Upper lobe of right lung (tissue), 1 donor: ENCODE measurements at regions not wholly inside any gene's neighbourhood (a gene's known extent, or its start where the extent isn't known, plus 50 kb on each side); places are given as distances from the start of the nearest gene placed in this dataset.

ENCODE experiments used
- ATAC-seq: fragments of 200-7000 bp; cut with Tn5 transposase; one replicate; pipeline ENCODE4 v1.9.1; 2020; ENCODE audit warnings: mild to moderate bottlenecking, moderate library complexity
- DNase-seq: peaks from one replicate; pipeline ENCODE4 v3.0.0-alpha.2; 2020
- H3K27ac ChIP-seq: fragments of 200-600 bp; one replicate; pipeline ENCODE4 v1.8.0; 2022
- H3K27me3 ChIP-seq: fragments of 200-600 bp; one replicate; pipeline ENCODE4 v1.8.0; 2022; ENCODE audit warnings: mild to moderate bottlenecking
- H3K36me3 ChIP-seq: fragments of 200-600 bp; one replicate; pipeline ENCODE4 v1.8.0; 2022
- H3K4me1 ChIP-seq: fragments of 200-600 bp; one replicate; pipeline ENCODE4 v1.8.0; 2022
- H3K4me3 ChIP-seq: fragments of 200-600 bp; one replicate; pipeline ENCODE4 v1.8.0; 2022; ENCODE audit warnings: mild to moderate bottlenecking
- H3K9me3 ChIP-seq: fragments of 200-600 bp; one replicate; pipeline ENCODE4 v1.8.0; 2022
- CTCF ChIP-seq: fragments of 200-600 bp; IDR thresholded peaks from one replicate; pipeline ENCODE4 v1.8.0; 2022; ENCODE audit warnings: antibody characterized with exemption
- intact Hi-C: fragments of 100-400 bp; cut with DNase I; formaldehyde crosslinking; loops from one replicate; pipeline ENCODE4 v1.11.0; 2022
- donor health status: DM: no; HTN: yes; CAD: no; lungs with severe emphysema.

DNA sequence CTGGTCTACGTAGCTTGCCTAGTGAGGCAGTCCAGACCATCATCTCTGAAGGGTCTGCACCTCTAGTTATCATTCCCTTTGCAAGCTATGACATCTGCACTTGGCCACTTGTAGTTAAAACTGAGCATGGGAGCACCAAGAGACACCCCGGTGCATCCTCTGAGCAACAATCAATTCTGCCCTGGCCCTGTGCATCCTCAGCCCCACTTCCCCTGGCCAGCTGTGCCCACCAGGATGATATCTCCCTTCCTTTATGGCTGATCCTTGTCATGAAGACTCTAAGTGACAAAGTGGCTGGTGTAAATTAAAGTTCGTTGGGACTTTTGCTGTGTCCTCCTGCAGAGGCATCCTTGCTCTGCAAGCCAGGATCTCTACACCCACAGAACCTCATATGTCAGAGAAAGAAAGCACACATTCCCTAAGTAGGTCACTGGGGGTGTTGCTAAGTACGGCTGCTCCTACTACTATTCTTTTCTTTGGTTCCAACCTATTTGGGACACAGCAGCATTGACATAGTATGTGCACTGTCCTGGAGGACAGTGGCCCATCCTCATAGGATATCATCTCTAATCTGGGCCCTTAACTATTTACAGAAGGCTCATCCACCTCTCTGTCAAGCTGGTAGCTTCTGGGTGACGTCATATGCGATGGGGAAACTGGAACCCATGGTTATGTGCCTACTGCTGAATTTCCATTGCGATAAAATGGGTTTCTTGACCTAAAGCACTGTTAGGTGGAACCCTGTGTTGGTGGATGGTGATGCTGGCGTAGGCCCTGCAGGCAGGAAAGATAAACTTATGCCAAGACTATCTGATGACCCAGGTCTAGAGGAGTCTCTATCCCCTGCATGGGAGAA lies 384.3 kb upstream of the ID2 start:
- Histone ChIP-seq H3K27me3 (no peaks in the 10 kb centered on the region), H3K4me3 (no peak overlapping the region), H3K36me3 (no peaks in the 10 kb centered on the region), H3K9me3 (no peaks in the 10 kb centered on the region), H3K4me1 (peaks cover 5% of the 10 kb centered on the region), H3K27ac (no peak overlapping the region)
- ATAC-seq (no peak), DNase-seq (no peak)
- intact Hi-C loops: no loop called here
- TF ChIP-seq CTCF: no peak

GRCh38 chr2:8298783-8299182 lies 383.1 kb upstream of the ID2 start:
- Histone ChIP-seq H3K27me3 (no peaks in the 10 kb centered on the region), H3K4me1 (peaks cover 12% of the 10 kb centered on the region), H3K36me3 (no peaks in the 10 kb centered on the region), H3K27ac (no peak overlapping the region), H3K4me3 (no peak overlapping the region), H3K9me3 (no peaks in the 10 kb centered on the region)
- no peak for TF ChIP-seq CTCF
- no peak for DNase-seq
- intact Hi-C loops: no loop called here
- peak; percentile 87 for ATAC-seq

DNA sequence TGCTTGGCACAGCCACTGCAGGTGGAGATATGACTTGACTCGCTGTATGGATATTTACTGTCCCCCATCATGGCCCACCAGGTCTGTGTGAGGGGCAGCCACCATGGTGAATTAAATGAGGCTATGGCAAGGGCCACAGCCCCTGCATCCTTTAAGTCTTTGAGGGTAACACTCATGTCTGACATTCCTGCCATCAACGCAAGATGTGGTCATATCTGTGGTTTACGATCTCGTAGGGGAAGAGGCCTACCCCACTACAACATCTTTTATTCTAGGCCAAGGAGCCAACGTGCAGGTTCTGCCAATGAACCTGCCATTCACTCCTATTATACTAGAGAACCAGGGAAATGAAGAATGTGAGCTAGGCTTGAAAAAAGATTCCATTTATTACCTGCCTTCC lies 381.6 kb upstream of the ID2 start:
- ATAC-seq (no peak), DNase-seq (no peak)
- Histone ChIP-seq H3K4me1 (peaks cover 12% of the 10 kb centered on the region), H3K9me3 (no peaks in the 10 kb centered on the region), H3K27ac (no peak overlapping the region), H3K27me3 (no peaks in the 10 kb centered on the region), H3K4me3 (no peak overlapping the region), H3K36me3 (no peaks in the 10 kb centered on the region)
- intact Hi-C loops: no loop called here
- TF ChIP-seq CTCF: no peak

DNA sequence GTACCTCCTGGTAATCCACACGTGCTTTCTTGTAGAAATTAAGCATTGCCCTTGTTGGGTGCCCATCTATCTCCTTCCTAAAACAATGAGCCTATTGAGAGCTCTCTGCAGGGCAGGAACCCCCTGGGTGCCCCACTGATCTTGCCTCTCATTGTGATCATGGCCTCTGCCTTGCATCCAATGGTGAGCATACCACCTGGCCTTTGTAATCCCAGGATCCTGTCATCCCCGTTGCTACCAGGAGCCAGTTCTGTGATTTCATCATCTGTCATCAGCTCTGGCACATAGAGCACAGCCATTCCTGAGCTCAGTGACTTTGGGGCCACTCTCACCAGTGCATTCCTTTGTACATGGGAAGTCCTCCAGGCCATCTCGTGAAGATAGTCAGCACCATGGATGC lies 381.0 kb upstream of the ID2 start:
- DNase-seq (no peak), ATAC-seq (no peak)
- Histone ChIP-seq H3K27me3 (no peaks in the 10 kb centered on the region), H3K36me3 (no peaks in the 10 kb centered on the region), H3K4me1 (peaks cover 12% of the 10 kb centered on the region), H3K9me3 (no peaks in the 10 kb centered on the region), H3K4me3 (no peak overlapping the region), H3K27ac (no peak overlapping the region)
- intact Hi-C loops: no loop called here
- no peak for TF ChIP-seq CTCF

DNA sequence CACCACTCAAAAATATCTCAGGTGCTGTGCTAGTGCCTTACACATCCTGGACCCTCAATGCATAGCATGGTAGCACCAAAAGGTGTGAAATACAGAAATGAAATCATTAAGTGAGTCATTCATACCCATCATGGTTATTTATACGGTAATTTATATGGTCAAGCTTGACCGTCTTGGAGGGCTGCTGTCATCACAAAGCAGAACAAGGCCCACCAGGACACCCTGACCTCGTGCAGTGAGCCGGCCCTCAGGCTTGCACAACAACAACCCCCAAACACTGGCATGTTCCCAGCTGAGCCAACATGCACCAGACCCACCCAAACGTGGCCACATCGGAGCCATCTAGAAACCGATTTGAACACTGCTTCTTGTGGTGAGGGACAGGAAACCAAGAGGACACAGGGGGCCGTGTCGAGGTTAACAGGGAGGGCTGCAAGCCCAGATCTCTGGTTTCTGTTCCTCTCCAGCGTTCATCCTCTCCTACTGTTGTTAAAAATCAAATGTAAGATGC lies 378.5 kb upstream of the ID2 start:
- Histone ChIP-seq H3K4me1 (peaks cover 12% of the 10 kb centered on the region), H3K9me3 (no peaks in the 10 kb centered on the region), H3K27me3 (no peaks in the 10 kb centered on the region), H3K4me3 (no peak overlapping the region), H3K36me3 (no peaks in the 10 kb centered on the region), H3K27ac (no peak overlapping the region)
- intact Hi-C loops: no loop called here
- peak; percentile 10 for TF ChIP-seq CTCF
- peak; percentile 84 for DNase-seq
- peak; percentile 81 for ATAC-seq
